K562 (cell line): ENCODE measurements at regions not wholly inside any gene's neighbourhood (a gene's known extent, or its start where the extent isn't known, plus 50 kb on each side); places are given as distances from the start of the nearest gene placed in this dataset.

Experiments used
- BACH1 ChIP-seq: fragments of 200-800 bp; sonication (Bioruptor generic); IDR thresholded peaks from 2 replicates; pipeline ENCODE4 v1.6.1; 2016; ENCODE audit warnings: missing genetic modification characterization, missing compliant biosample characterization
- DMBX1 ChIP-seq: fragments of 250-450 bp; sonication (Bioruptor Pico); IDR thresholded peaks from 2 replicates; pipeline ENCODE4 v1.8.0; 2022; ENCODE audit warnings: inconsistent platforms, mild to moderate bottlenecking, moderate library complexity, borderline replicate concordance
- ESRRA ChIP-seq: fragments of 450-650 bp; IDR thresholded peaks from 2 replicates; pipeline ENCODE4 v1.6.1; 2014; ENCODE audit warnings: low read depth, mild to moderate bottlenecking, moderate library complexity, borderline replicate concordance
- FIP1L1 ChIP-seq: fragments of 200-400 bp; formaldehyde crosslinking; IDR thresholded peaks from 2 replicates; pipeline ENCODE4 v1.6.1; 2018; ENCODE audit warnings: mild to moderate bottlenecking, low read depth, low read length; ENCODE audit not compliant: poor library complexity, severe bottlenecking
- TAF1 ChIP-seq: IDR thresholded peaks from 2 replicates; pipeline ENCODE4 v1.6.1; 2011; ENCODE audit warnings: mild to moderate bottlenecking, low read length, moderate library complexity; ENCODE audit not compliant: insufficient read depth, control insufficient read depth, severe bottlenecking; ENCODE audit errors: extremely low read depth
- TCFL5 ChIP-seq: fragments of 250-450 bp; sonication (Bioruptor Pico); conservative IDR thresholded peaks from 2 replicates; pipeline ENCODE4 v1.6.1; 2021; ENCODE audit warnings: mild to moderate bottlenecking, moderate library complexity, matching md5 sums
- ZNF274 ChIP-seq: IDR thresholded peaks from 2 replicates; pipeline ENCODE4 v1.6.1; 2011; ENCODE audit warnings: low read depth, mild to moderate bottlenecking, low read length, moderate library complexity, borderline replicate concordance
- ZNF589 ChIP-seq: fragments of 200-800 bp; sonication (Bioruptor generic); IDR thresholded peaks from 2 replicates; pipeline ENCODE4 v1.6.1; 2016; ENCODE audit warnings: low read depth, missing genetic modification characterization, missing compliant biosample characterization
- ZNF780A ChIP-seq: fragments of 250-450 bp; sonication (Bioruptor Pico); IDR thresholded peaks from 2 replicates; pipeline ENCODE4 v1.5.0; 2021; ENCODE audit warnings: mild to moderate bottlenecking
- ZNF79 ChIP-seq: fragments of 250-450 bp; sonication (Bioruptor Pico); IDR thresholded peaks from 2 replicates; pipeline ENCODE4 v1.4.0; 2020; ENCODE audit warnings: low read depth, mild to moderate bottlenecking, moderate library complexity
- TF ChIP-seq, protein P1 (sequence below): sonication (generic); formaldehyde crosslinking; IDR thresholded peaks from 2 replicates; pipeline ENCODE4 v1.8.1; 2023; ENCODE audit warnings: mild to moderate bottlenecking, missing genetic modification reagents, moderate library complexity
- TF ChIP-seq, protein P2 (sequence below): fragments of 250-450 bp; sonication (Bioruptor Pico); IDR thresholded peaks from 2 replicates; pipeline ENCODE4 v1.4.0; 2020; ENCODE audit warnings: borderline replicate concordance
- TF ChIP-seq, protein P3 (sequence below), 3 experiments: IDR thresholded peaks in 2 of 3; conservative IDR thresholded peaks in 1 of 3; 2 replicates each; pipeline ENCODE4 v1.5.1; 2011 to 2012; ENCODE audit warnings: low read length in 3 of 3, mild to moderate bottlenecking in 3 of 3, control low read depth in 2 of 3, improper control_type of control experiment in 1 of 3, inconsistent platforms in 1 of 3, low read depth in 1 of 3, mixed read lengths in 1 of 3, moderate library complexity in 1 of 3; ENCODE audit not compliant: insufficient read depth in 2 of 3

DNA sequence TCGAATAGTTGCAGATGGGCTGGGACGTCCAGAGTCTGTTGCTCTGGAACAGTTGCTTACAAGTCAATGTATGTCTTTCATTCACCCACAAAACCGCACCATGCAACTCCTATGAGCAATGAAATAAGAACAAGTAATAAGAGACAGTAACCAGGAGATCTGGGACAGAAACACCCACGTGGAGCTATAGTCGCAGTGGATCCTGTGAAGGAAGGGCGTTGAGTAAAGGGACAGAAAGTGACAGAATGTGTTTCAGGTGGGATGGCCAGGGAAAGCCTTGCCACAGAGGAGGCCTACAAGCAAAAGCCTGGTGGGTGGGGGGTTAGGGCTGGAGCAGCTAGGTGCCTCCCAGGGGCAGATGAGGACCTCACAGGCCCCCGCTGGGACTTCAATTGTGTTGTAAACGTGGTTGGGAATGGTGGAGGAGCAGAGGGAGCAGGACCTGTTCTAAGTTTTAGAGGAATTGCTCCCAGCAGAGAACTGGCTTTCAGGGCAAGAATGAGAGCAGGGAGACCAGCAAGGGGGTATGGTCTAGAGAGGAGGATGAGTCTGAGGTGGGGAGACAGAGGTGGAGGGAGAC, 86.7 kb upstream of the FZD10 start:
- TF ChIP-seq, protein P1, sequence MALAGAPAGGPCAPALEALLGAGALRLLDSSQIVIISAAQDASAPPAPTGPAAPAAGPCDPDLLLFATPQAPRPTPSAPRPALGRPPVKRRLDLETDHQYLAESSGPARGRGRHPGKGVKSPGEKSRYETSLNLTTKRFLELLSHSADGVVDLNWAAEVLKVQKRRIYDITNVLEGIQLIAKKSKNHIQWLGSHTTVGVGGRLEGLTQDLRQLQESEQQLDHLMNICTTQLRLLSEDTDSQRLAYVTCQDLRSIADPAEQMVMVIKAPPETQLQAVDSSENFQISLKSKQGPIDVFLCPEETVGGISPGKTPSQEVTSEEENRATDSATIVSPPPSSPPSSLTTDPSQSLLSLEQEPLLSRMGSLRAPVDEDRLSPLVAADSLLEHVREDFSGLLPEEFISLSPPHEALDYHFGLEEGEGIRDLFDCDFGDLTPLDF (CRISPR knock-in tag): no peak
- TF ChIP-seq ZNF274 (no peak), TAF1 (no peak), FIP1L1 (no peak), TCFL5 (no peak), ZNF589 (CRISPR knock-in tag) (no peak), ZNF780A (CRISPR knock-in tag) (no peak), ZNF79 (CRISPR knock-in tag) (no peak), BACH1 (tag) (no peak), DMBX1 (CRISPR knock-in tag) (no peak), ESRRA (no peak)
- TF ChIP-seq, protein P2, sequence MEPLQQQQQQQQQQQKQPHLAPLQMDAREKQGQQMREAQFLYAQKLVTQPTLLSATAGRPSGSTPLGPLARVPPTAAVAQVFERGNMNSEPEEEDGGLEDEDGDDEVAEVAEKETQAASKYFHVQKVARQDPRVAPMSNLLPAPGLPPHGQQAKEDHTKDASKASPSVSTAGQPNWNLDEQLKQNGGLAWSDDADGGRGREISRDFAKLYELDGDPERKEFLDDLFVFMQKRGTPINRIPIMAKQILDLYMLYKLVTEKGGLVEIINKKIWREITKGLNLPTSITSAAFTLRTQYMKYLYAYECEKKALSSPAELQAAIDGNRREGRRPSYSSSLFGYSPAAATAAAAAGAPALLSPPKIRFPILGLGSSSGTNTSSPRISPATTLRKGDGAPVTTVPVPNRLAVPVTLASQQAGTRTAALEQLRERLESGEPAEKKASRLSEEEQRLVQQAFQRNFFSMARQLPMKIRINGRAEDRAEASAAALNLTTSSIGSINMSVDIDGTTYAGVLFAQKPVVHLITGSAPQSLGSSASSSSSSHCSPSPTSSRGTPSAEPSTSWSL (CRISPR knock-in tag): no peak
- TF ChIP-seq, protein P3, sequence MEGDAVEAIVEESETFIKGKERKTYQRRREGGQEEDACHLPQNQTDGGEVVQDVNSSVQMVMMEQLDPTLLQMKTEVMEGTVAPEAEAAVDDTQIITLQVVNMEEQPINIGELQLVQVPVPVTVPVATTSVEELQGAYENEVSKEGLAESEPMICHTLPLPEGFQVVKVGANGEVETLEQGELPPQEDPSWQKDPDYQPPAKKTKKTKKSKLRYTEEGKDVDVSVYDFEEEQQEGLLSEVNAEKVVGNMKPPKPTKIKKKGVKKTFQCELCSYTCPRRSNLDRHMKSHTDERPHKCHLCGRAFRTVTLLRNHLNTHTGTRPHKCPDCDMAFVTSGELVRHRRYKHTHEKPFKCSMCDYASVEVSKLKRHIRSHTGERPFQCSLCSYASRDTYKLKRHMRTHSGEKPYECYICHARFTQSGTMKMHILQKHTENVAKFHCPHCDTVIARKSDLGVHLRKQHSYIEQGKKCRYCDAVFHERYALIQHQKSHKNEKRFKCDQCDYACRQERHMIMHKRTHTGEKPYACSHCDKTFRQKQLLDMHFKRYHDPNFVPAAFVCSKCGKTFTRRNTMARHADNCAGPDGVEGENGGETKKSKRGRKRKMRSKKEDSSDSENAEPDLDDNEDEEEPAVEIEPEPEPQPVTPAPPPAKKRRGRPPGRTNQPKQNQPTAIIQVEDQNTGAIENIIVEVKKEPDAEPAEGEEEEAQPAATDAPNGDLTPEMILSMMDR (IDR thresholded peaks at IDR 0.05 in 2 of 3, conservative IDR thresholded peaks at IDR 0.05 in 1 of 3; ENCODE audit: insufficient read depth in 2 of 3, low read depth in 1 of 3, low read length in 3 of 3): no peak
